Prostate gland (tissue), 2 donors: ENCODE measurements at regions not wholly inside any gene's neighbourhood (a gene's known extent, or its start where the extent isn't known, plus 50 kb on each side); places are given as distances from the start of the nearest gene placed in this dataset.

Experiments used
- POLR2A ChIP-seq: fragments of 450-650 bp; IDR thresholded peaks from one replicate; pipeline ENCODE4 v1.6.1; 2016; ENCODE audit warnings: antibody characterized with exemption, mild to moderate bottlenecking
- TF ChIP-seq, protein P1 (sequence below), 4 experiments: fragments of 200-600 bp in 2 of 4; fragments of 450-650 bp in 2 of 4; sonication (generic) in 2 of 4; IDR thresholded peaks; 1 replicate in 3 of 4; 2 replicates in 1 of 4; pipeline ENCODE4 v1.5.1; 2016 to 2019; ENCODE audit warnings: antibody characterized with exemption in 4 of 4, mild to moderate bottlenecking in 2 of 4, moderate library complexity in 2 of 4

DNA sequence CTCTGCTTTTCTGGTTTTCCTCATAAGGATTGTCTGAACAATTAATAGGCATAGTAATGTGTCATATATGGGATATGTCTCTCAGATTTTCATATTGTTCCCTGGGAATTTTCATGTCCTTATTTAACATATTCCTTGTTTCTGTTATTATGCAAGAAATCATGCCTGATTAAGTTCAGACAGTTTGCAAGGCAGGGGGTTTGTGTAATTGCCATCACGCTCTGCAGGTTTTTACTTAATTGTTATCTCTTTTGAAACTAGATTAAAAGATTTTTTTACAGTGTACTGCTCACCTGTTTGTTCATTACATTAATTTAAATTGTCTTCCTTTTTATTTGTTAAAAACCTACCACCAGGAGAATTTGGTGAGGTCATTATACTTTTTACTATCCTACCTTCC is 1253.2 kb upstream of the PRR20A start:
- TF ChIP-seq, protein P1, sequence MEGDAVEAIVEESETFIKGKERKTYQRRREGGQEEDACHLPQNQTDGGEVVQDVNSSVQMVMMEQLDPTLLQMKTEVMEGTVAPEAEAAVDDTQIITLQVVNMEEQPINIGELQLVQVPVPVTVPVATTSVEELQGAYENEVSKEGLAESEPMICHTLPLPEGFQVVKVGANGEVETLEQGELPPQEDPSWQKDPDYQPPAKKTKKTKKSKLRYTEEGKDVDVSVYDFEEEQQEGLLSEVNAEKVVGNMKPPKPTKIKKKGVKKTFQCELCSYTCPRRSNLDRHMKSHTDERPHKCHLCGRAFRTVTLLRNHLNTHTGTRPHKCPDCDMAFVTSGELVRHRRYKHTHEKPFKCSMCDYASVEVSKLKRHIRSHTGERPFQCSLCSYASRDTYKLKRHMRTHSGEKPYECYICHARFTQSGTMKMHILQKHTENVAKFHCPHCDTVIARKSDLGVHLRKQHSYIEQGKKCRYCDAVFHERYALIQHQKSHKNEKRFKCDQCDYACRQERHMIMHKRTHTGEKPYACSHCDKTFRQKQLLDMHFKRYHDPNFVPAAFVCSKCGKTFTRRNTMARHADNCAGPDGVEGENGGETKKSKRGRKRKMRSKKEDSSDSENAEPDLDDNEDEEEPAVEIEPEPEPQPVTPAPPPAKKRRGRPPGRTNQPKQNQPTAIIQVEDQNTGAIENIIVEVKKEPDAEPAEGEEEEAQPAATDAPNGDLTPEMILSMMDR (IDR thresholded peaks at IDR 0.05), result no peak
- no peak for TF ChIP-seq POLR2A
